Spleen (tissue), 7 donors: ENCODE measurements at regions not wholly inside any gene's neighbourhood (a gene's known extent, or its start where the extent isn't known, plus 50 kb on each side); places are given as distances from the start of the nearest gene placed in this dataset.

ENCODE experiments used
- POLR2A ChIP-seq, 3 donors: fragments of 450-650 bp; IDR thresholded peaks; one replicate each; pipeline ENCODE4 v1.5.1; 2017; ENCODE audit warnings: antibody characterized with exemption in 3 of 3, mild to moderate bottlenecking in 1 of 3
- TF ChIP-seq, protein P1 (sequence below), 11 experiments: fragments of 200-600 bp in 7 of 11; fragments of 450-650 bp in 4 of 11; sonication (generic) in 4 of 11; IDR thresholded peaks in 8 of 11; conservative IDR thresholded peaks in 3 of 11; 1 replicate in 7 of 11; 2 replicates in 4 of 11; pipeline versions ENCODE4 v1.4.0 to v1.8.0; 2016 to 2021; ENCODE audit warnings: antibody characterized with exemption in 11 of 11, inconsistent platforms in 4 of 11, mild to moderate bottlenecking in 1 of 11
- donor health status: DM: no; HTN: no; CAD: no; lungs with moderate emphysema.
- donor health status: DM: no; HTN: no; CAD: no.
- donor health status: DM: no; HTN: no; CAD: no.

DNA sequence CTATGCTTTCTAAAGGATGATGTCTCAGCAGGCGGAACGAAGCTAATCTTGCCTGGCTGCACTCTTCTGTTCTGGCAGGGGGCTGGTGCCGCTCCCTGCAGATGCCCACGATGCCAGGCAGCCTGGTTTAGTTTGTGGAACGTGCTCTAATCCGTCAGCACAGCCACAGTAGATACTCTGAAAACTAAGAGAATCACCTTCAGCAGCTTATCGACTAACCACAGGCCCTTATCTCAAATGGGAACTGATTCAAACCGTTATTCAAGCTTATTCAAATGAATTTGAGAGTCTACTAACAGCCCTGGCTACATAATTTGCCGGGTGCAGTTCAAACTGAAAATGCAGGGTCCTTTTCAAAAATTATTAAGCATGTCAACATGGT is 246.6 kb upstream of the ANKRD55 start:
- TF ChIP-seq POLR2A (IDR thresholded peaks at IDR 0.05): no peak
- TF ChIP-seq, protein P1, sequence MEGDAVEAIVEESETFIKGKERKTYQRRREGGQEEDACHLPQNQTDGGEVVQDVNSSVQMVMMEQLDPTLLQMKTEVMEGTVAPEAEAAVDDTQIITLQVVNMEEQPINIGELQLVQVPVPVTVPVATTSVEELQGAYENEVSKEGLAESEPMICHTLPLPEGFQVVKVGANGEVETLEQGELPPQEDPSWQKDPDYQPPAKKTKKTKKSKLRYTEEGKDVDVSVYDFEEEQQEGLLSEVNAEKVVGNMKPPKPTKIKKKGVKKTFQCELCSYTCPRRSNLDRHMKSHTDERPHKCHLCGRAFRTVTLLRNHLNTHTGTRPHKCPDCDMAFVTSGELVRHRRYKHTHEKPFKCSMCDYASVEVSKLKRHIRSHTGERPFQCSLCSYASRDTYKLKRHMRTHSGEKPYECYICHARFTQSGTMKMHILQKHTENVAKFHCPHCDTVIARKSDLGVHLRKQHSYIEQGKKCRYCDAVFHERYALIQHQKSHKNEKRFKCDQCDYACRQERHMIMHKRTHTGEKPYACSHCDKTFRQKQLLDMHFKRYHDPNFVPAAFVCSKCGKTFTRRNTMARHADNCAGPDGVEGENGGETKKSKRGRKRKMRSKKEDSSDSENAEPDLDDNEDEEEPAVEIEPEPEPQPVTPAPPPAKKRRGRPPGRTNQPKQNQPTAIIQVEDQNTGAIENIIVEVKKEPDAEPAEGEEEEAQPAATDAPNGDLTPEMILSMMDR (IDR thresholded peaks at IDR 0.05 in 8 of 11, conservative IDR thresholded peaks at IDR 0.05 in 3 of 11): no peak
